Right lung (tissue), 2 donors: ENCODE measurements at regions not wholly inside any gene's neighbourhood (a gene's known extent, or its start where the extent isn't known, plus 50 kb on each side); places are given as distances from the start of the nearest gene placed in this dataset.

Experiments used
- DNase-seq, 2 donors: peaks; one replicate each; pipeline ENCODE4 v3.0.0-alpha.2; 2013

GRCh38 chr1:163744301-163744887 is 422.6 kb downstream of the NUF2 start:
- no peak for DNase-seq

- DNase-seq = no peak
Measured at GRCh38 chr1:163745204-163745603, 423.4 kb downstream of the NUF2 start.

GRCh38 chr1:163747261-163747660 is 425.5 kb downstream of the NUF2 start:
- no peak for DNase-seq

- no peak for DNase-seq
Measured at GRCh38 chr1:163747855-163748254, 426.1 kb downstream of the NUF2 start.

GRCh38 chr1:163758977-163759670 is 437.4 kb downstream of the NUF2 start:
- DNase-seq = no peak

- DNase-seq = no peak
Measured at GRCh38 chr1:163761898-163762297, 440.1 kb downstream of the NUF2 start.

- DNase-seq = no peak
Measured at GRCh38 chr1:163766257-163766918, 444.6 kb downstream of the NUF2 start.

- DNase-seq = no peak
Measured at GRCh38 chr1:163768576-163768975, 446.8 kb downstream of the NUF2 start.

GRCh38 chr1:163770265-163770664 is 448.5 kb downstream of the NUF2 start:
- no peak for DNase-seq

- no peak for DNase-seq
Measured at GRCh38 chr1:163771637-163772036, 449.9 kb downstream of the NUF2 start.

- no peak for DNase-seq
Measured at GRCh38 chr1:163772246-163772645, 450.5 kb downstream of the NUF2 start.

- DNase-seq = no peak
Measured at GRCh38 chr1:163773396-163773795, 451.6 kb downstream of the NUF2 start.

GRCh38 chr1:163774401-163774945 is 452.7 kb downstream of the NUF2 start:
- DNase-seq = no peak

GRCh38 chr1:163774978-163775620 is 453.3 kb downstream of the NUF2 start:
- no peak for DNase-seq

GRCh38 chr1:163777205-163777604 is 455.5 kb downstream of the NUF2 start:
- DNase-seq = no peak

- DNase-seq = no peak
Measured at GRCh38 chr1:163781146-163781545, 459.4 kb downstream of the NUF2 start.

GRCh38 chr1:163785868-163786405 is 464.2 kb downstream of the NUF2 start:
- DNase-seq = no peak

GRCh38 chr1:163789911-163790310 is 468.2 kb downstream of the NUF2 start:
- DNase-seq = no peak

GRCh38 chr1:163794551-163794950 is 472.8 kb downstream of the NUF2 start:
- DNase-seq = no peak

- no peak for DNase-seq
Measured at GRCh38 chr1:163796394-163796821, 474.7 kb downstream of the NUF2 start.

- DNase-seq = no peak
Measured at GRCh38 chr1:163797816-163798215, 476.1 kb downstream of the NUF2 start.

GRCh38 chr1:163799190-163799805 is 477.5 kb downstream of the NUF2 start:
- DNase-seq = no peak
